NCI-H748 (cell line): ENCODE measurements at regions not wholly inside any gene's neighbourhood (a gene's known extent, or its start where the extent isn't known, plus 50 kb on each side); places are given as distances from the start of the nearest gene placed in this dataset.
"Not testable (repeated sequence)": the region's sequence is repeated elsewhere in the genome, so short reads cannot be mapped to it uniquely, and the experiment has no call there.

Experiments used
- DNase-seq: peaks from one replicate; lab custom pipeline; 2025; ENCODE audit not compliant: unreplicated experiment; lab: John Stamatoyannopoulos, UW

GRCh38 chr15:75763635-75764600, 51.3 kb upstream of the CSPG4 start:
- not testable (repeated sequence) for DNase-seq

- DNase-seq = no peak
Measured at GRCh38 chr15:75763137-75763611, 50.5 kb upstream of the CSPG4 start.
